Caco-2 (cell line): ENCODE measurements at regions not wholly inside any gene's neighbourhood (a gene's known extent, or its start where the extent isn't known, plus 50 kb on each side); places are given as distances from the start of the nearest gene placed in this dataset.

Experiments used
- BruUV-seq: library from RNA; stranded (reverse); fragments of 400-500 nt; replicated peaks from 2 replicates; lab custom pipeline; 2021; lab: Mats Ljungman, UMichigan
- CTCF ChIA-PET: fragments of 300-600 bp; sonication (Branson Sonifier 250); formaldehyde crosslinking; loops from one replicate; lab custom pipeline; 2022; ENCODE audit warnings: antibody characterized with exemption; lab: Charles Lee
- POLR2A ChIA-PET: fragments of 300-600 bp; sonication (Branson Sonifier 250); formaldehyde crosslinking; loops from one replicate; lab custom pipeline; 2022; ENCODE audit warnings: antibody characterized with exemption; lab: Charles Lee
- DNase-seq, 2 experiments: peaks; one replicate each; pipeline versions ENCODE4 v3.0.0 to v3.0.0-alpha.2; 2020 to 2022
- H3K27me3 ChIP-seq: replicated peaks from 2 replicates; pipeline ENCODE4 v1.6.0; 2011; ENCODE audit warnings: low read length; ENCODE audit not compliant: control insufficient read depth, insufficient read depth
- H3K36me3 ChIP-seq: 2 replicates; pipeline ENCODE4 v1.5.1; 2011; ENCODE audit warnings: low read length; ENCODE audit not compliant: control insufficient read depth, insufficient read depth
- H3K4me1 ChIP-seq: fragments of 250-450 bp; sonication (Bioruptor Pico); 2 replicates; pipeline ENCODE4 v1.5.1; 2020; ENCODE audit warnings: mild to moderate bottlenecking
- H3K4me3 ChIP-seq: 2 replicates; pipeline ENCODE4 v1.5.1; 2011; ENCODE audit warnings: low read depth, mild to moderate bottlenecking, control low read depth, low read length
- H3K9me3 ChIP-seq: fragments of 250-450 bp; sonication (Bioruptor Pico); 2 replicates; pipeline ENCODE4 v1.5.1; 2020; ENCODE audit warnings: mild to moderate bottlenecking, moderate library complexity
- H3K27ac Mint-ChIP-seq: one replicate; pipeline ENCODE4 v1.8.0; 2022; ENCODE audit warnings: mixed read lengths; ENCODE audit not compliant: unreplicated experiment
- H3K27me3 Mint-ChIP-seq: one replicate; pipeline ENCODE4 v1.8.0; 2022; ENCODE audit warnings: mixed read lengths; ENCODE audit not compliant: insufficient read depth, unreplicated experiment
- H3K36me3 Mint-ChIP-seq: one replicate; pipeline ENCODE4 v1.8.0; 2022; ENCODE audit warnings: mild to moderate bottlenecking, mixed read lengths; ENCODE audit not compliant: insufficient read depth, unreplicated experiment
- H3K4me1 Mint-ChIP-seq: one replicate; pipeline ENCODE4 v1.8.0; 2022; ENCODE audit warnings: low read depth, mixed read lengths; ENCODE audit not compliant: unreplicated experiment
- H3K4me3 Mint-ChIP-seq: one replicate; pipeline ENCODE4 v1.8.0; 2022; ENCODE audit warnings: mild to moderate bottlenecking, moderate library complexity, mixed read lengths; ENCODE audit not compliant: unreplicated experiment
- H3K9me3 Mint-ChIP-seq: one replicate; pipeline ENCODE4 v1.8.0; 2022; ENCODE audit warnings: mixed read lengths; ENCODE audit not compliant: unreplicated experiment
- intact Hi-C: fragments of 100-400 bp; cut with micrococcal nuclease; formaldehyde crosslinking; loops from one replicate; pipeline ENCODE4 v1.10.0; 2022; ENCODE audit not compliant: unreplicated experiment
- TF ChIP-seq, protein P1 (sequence below), 2 experiments: fragments of 200-600 bp in 1 of 2; IDR thresholded peaks; 1 replicate in 1 of 2; 2 replicates in 1 of 2; pipeline versions ENCODE4 v1.5.1 to v1.8.0; 2011 to 2022; ENCODE audit warnings: antibody characterized with exemption in 1 of 2, control low read depth in 1 of 2, inconsistent platforms in 1 of 2, low read depth in 1 of 2, low read length in 1 of 2, mild to moderate bottlenecking in 1 of 2, moderate library complexity in 1 of 2; ENCODE audit not compliant: insufficient read depth in 1 of 2, severe bottlenecking in 1 of 2, unreplicated experiment in 1 of 2

DNA sequence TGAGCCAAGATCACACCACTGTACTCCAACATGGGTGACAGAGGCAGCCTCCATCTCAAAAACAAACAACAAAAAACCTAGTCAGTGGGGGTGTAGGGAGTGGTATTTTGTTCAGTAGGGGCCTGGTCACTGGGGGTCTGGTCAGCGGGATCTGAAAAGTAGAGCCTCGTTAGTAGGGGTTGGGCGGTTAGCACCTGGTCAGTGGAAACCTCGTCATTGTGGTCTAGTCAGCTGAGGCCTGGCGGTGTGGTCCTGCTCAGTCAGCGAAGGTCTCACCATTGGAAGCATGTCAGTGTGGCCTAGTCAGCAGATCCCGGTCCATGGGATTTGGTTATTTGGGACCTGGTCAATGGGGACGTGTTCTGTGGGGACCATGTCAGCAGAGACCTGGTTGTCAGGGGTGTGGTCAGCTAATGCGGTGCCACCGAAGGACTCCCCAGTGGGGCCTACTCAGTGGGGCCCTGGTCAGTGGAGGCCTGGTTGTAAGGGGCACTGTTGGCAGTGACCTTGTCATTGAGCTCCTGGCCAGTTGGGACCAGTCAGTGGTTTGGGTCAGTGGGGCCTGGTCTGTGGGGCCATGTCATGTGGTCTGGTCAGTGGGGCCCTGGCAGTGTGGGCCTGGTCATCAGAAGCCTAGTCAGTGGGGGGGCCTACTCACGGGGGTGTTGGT is 63.0 kb upstream of the TPM4 start:
- no peaks in the 10 kb centered on the region for H3K36me3 ChIP-seq
- CTCF ChIA-PET = no interaction called here

DNA sequence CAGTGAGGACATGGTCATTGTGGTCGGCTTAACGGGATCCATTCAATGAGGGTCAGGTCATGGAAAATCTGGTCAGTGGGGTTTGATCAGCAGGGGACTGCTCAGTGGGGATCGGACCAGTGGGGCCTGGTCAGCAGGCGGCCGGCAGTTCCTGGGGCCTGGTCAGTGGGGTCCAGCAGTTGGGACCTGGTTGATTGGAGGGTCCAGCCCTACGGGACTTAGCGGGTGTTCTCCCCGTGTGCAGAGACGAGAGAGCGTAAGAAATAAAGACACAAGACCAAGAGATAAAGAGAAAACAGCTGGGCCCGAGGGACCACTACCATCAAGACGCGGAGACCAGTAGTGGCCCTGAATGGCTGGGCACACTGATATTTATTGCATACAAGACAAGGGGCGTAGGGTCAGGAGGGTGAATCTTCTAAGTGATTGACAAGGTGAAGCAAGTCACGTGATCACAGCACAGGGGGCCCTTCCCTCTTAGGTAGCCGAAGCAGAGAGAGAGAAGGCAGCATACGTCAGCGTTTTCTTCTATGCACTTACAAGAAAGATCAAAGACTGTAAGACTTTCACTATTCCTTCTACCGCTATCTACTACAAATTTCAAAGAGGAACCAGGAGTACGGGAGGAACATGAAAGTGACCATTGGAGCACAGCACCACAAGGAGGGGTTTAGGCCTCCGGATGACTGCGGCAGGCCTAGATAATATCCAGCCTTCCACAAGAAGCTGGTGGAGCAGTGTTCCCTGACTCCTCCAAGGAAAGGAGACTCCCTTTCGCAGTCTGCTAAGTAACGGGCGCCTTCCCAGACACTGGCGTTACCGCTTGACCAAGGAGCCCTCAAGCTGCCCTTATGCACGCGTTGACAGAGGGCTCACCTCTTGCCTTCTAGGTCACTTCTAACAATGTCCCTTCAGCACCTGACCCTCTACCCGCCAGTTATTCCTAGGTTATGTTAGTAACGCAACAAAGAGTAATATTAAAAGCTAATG is 62.1 kb upstream of the TPM4 start:
- Histone ChIP-seq H3K4me1 (no peaks in the 10 kb centered on the region), H3K36me3 (no peaks in the 10 kb centered on the region), H3K9me3 (no peaks in the 10 kb centered on the region), H3K4me3 (no peak overlapping the region), H3K27me3 (no peaks in the 10 kb centered on the region)
- no TSS peak for BruUV-seq
- TF ChIP-seq, protein P1, sequence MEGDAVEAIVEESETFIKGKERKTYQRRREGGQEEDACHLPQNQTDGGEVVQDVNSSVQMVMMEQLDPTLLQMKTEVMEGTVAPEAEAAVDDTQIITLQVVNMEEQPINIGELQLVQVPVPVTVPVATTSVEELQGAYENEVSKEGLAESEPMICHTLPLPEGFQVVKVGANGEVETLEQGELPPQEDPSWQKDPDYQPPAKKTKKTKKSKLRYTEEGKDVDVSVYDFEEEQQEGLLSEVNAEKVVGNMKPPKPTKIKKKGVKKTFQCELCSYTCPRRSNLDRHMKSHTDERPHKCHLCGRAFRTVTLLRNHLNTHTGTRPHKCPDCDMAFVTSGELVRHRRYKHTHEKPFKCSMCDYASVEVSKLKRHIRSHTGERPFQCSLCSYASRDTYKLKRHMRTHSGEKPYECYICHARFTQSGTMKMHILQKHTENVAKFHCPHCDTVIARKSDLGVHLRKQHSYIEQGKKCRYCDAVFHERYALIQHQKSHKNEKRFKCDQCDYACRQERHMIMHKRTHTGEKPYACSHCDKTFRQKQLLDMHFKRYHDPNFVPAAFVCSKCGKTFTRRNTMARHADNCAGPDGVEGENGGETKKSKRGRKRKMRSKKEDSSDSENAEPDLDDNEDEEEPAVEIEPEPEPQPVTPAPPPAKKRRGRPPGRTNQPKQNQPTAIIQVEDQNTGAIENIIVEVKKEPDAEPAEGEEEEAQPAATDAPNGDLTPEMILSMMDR (IDR thresholded peaks at IDR 0.05; ENCODE audit: insufficient read depth in 1 of 2, low read depth in 1 of 2, low read length in 1 of 2, severe bottlenecking in 1 of 2, unreplicated experiment in 1 of 2) = no peak
- CTCF ChIA-PET = no interaction called here
- Mint-ChIP-seq H3K27ac (no peak overlapping the region), H3K9me3 (peaks cover 9% of the 10 kb centered on the region), H3K36me3 (no peaks in the 10 kb centered on the region), H3K4me1 (no peaks in the 10 kb centered on the region), H3K4me3 (no peak overlapping the region), H3K27me3 (no peaks in the 10 kb centered on the region)
- no peak for DNase-seq
- intact Hi-C loops = no loop called here
- POLR2A ChIA-PET = no interaction called here

More for the DNA sequence above, 63.0 kb upstream of the TPM4 start:
- Mint-ChIP-seq H3K36me3 (no peaks in the 10 kb centered on the region), H3K4me3 (no peak overlapping the region), H3K9me3 (peaks cover 9% of the 10 kb centered on the region), H3K27ac (no peak overlapping the region), H3K27me3 (no peaks in the 10 kb centered on the region), H3K4me1 (no peaks in the 10 kb centered on the region)
- POLR2A ChIA-PET = no interaction called here
- H3K4me3 ChIP-seq = no peak overlapping the region
- TF ChIP-seq, protein P1 (IDR thresholded peaks at IDR 0.05; ENCODE audit: insufficient read depth in 1 of 2, low read depth in 1 of 2, low read length in 1 of 2, severe bottlenecking in 1 of 2, unreplicated experiment in 1 of 2) = no peak
- H3K9me3 ChIP-seq = no peaks in the 10 kb centered on the region
- H3K27me3 ChIP-seq = no peaks in the 10 kb centered on the region
- H3K4me1 ChIP-seq = no peaks in the 10 kb centered on the region
- intact Hi-C loops = no loop called here
- DNase-seq = no peak
- no TSS peak for BruUV-seq

DNA sequence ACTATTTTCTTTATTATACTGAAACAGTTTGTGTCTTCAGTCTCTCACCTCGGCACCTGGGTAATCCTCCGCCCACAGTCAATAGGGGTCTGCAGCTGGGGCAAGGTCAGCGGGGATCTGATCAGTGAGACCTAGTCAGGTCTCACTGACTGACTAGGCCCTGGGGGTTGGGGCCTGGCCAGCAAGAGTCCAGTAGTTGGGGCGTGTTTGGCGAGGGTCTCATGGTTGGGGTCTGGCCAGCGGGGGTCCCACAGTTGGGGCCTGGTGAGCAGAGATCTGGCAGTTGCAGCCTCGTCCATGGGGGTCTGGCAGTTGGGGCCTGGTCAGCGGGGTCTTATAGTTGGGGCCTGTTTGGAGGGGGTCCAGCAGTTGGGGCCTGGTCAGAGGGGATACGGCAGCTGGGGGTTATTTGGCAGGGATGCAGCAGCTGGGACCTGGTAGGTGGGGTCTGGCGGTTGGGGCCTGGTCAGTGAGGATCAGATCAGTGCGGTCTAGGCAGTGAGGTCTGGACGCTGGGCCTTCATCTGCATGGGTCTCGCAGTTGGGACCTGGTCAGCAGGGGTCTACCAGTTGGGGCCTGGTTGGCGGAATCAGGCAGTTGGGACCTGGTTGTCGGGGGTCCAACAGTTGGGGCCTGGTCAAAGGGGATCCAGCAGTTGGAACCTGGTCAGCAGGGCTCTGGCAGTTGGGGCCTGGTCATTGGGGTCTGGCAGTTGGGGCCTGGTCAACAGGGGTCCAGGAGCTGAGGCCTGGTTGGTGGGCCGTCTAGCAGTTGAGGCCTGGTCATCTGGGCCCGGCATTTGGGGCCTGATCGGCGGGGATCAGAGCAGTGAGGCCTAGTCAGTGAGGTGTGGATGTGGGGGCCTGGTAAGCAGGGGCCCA is 61.1 kb upstream of the TPM4 start:
- Mint-ChIP-seq H3K27ac (no peak overlapping the region), H3K4me3 (no peak overlapping the region), H3K4me1 (no peaks in the 10 kb centered on the region), H3K36me3 (no peaks in the 10 kb centered on the region), H3K9me3 (peaks cover 9% of the 10 kb centered on the region), H3K27me3 (no peaks in the 10 kb centered on the region)
- Histone ChIP-seq H3K27me3 (no peaks in the 10 kb centered on the region), H3K36me3 (no peaks in the 10 kb centered on the region), H3K4me1 (no peaks in the 10 kb centered on the region), H3K4me3 (no peak overlapping the region), H3K9me3 (no peaks in the 10 kb centered on the region)
- intact Hi-C loops = no loop called here
- TF ChIP-seq, protein P1 (IDR thresholded peaks at IDR 0.05; ENCODE audit: insufficient read depth in 1 of 2, low read depth in 1 of 2, low read length in 1 of 2, severe bottlenecking in 1 of 2, unreplicated experiment in 1 of 2) = no peak
- DNase-seq = no peak
- no TSS peak for BruUV-seq
- POLR2A ChIA-PET = no interaction called here
- CTCF ChIA-PET = interaction anchor here (0.5 kb wide), 1 partner anchor 368 kb away, joined by 4 read pairs; no protein-coding TSS in a partner anchor
